A549 (cell line): ENCODE measurements at regions not wholly inside any gene's neighbourhood (a gene's known extent, or its start where the extent isn't known, plus 50 kb on each side); places are given as distances from the start of the nearest gene placed in this dataset.
"Not testable (repeated sequence)": the region's sequence is repeated elsewhere in the genome, so short reads cannot be mapped to it uniquely, and the experiment has no call there.

Experiments
- CTCF ChIP-seq: fragments of >200 bp; sonication (Bioruptor Twin); formaldehyde crosslinking; IDR thresholded peaks from 3 replicates; pipeline ENCODE4 v1.5.1; 2016
- EP300 ChIP-seq, 2 experiments: fragments of >200 bp; sonication (Bioruptor Twin); formaldehyde crosslinking; IDR thresholded peaks; 2 replicates in 1 of 2; 3 replicates in 1 of 2; pipeline ENCODE4 v1.6.1; 2016 to 2017
- JUN ChIP-seq, 2 experiments: fragments of >200 bp; sonication (Bioruptor Twin); formaldehyde crosslinking; IDR thresholded peaks; 2 replicates in 1 of 2; 3 replicates in 1 of 2; pipeline ENCODE4 v1.6.1; 2016 to 2017
- JUNB ChIP-seq: fragments of >200 bp; sonication (Bioruptor Twin); formaldehyde crosslinking; IDR thresholded peaks from 2 replicates; pipeline ENCODE4 v1.6.1; 2016
- KDM1A ChIP-seq: fragments of 200-600 bp; sonication (generic); IDR thresholded peaks from 2 replicates; pipeline ENCODE4 v1.6.1; 2016; ENCODE audit warnings: low read depth, mild to moderate bottlenecking
- RAD21 ChIP-seq, 2 experiments: fragments of >200 bp in 1 of 2; sonication (Bioruptor Twin) in 1 of 2; formaldehyde crosslinking in 1 of 2; IDR thresholded peaks in 1 of 2; conservative IDR thresholded peaks in 1 of 2; 2 replicates in 1 of 2; 3 replicates in 1 of 2; pipeline ENCODE4 v1.6.1; 2012 to 2018; ENCODE audit warnings: inconsistent platforms in 1 of 2
- SMC3 ChIP-seq: fragments of >200 bp; sonication (Bioruptor Twin); formaldehyde crosslinking; IDR thresholded peaks from 3 replicates; pipeline ENCODE4 v1.6.1; 2018; ENCODE audit warnings: inconsistent platforms
- USF2 ChIP-seq: fragments of 450-650 bp; IDR thresholded peaks from 2 replicates; pipeline ENCODE4 v1.6.1; 2014; ENCODE audit warnings: antibody characterized with exemption

GRCh38 chr16:33827522-33827921, 368.1 kb downstream of the TP53TG3F start:
- not testable (repeated sequence) for TF ChIP-seq CTCF; JUN (IDR thresholded peaks at IDR 0.05); JUNB; EP300 (IDR thresholded peaks at IDR 0.05); SMC3; USF2; RAD21 (conservative IDR thresholded peaks at IDR 0.05 in 1 of 2, IDR thresholded peaks at IDR 0.05 in 1 of 2); KDM1A
